ENCODE measurements at regions not wholly inside any gene's neighbourhood (a gene's known extent, or its start where the extent isn't known, plus 50 kb on each side); places are given as distances from the start of the nearest gene placed in this dataset.

GRCh38 chr13:103184413-103184812 lies 118.2 kb upstream of the SLC10A2 start:
- no peak for DNase-seq

GRCh38 chr13:103178986-103179943 lies 113.0 kb upstream of the SLC10A2 start:
- no peak for DNase-seq

GRCh38 chr13:103174966-103175365 lies 108.7 kb upstream of the SLC10A2 start:
- DNase-seq, result no peak

DNA sequence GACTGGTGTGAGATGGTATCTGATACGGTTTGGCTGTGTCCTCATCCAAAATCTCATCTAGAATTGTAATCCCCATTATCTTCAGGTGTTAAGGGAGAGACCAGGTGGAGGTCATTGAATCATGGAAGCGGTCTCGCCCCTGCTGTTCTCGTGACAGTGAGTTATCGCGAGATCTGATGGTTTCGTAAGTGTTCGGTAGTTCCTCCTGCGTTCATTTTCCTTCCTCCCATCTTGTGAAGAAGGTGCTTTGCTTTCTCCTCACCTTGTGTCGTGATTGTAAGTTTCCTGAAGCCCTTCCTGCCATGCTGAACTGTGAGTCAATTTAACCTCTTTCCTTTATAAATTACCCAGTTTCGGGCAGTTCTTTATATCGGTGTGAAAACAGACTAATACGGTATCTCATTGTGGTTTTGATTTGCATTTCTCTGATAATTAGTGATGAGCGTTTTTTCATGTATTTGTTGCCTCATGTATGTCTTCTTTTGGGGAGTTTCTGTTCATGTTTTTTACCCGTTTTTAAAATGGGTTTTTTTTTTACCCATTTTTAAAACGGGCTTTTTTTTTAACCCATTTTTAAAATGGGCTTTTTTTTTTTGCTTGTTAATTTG lies 102.8 kb upstream of the SLC10A2 start:
- no peak for DNase-seq

GRCh38 chr13:103164251-103164650 lies 98.0 kb upstream of the SLC10A2 start:
- no peak for DNase-seq

DNA sequence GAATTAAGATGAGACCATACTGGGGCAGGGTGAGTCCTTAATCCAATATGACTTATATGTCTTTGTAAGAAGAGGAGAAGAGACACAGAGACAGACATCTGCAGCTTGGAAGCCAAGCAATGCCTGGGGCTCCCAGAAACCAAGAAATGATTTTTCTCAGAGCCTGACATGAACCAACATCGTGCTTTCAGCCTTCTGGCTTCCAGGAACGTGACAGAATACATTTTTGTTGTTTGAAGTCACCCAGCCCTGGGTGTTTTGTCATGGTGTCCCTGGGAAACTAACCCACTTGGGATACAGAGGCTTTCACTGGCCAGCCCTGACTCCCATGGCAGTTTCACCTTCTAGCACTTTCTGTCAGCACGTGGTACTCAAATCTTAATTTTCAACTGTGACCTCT lies 95.3 kb upstream of the SLC10A2 start:
- no peak for DNase-seq

DNA sequence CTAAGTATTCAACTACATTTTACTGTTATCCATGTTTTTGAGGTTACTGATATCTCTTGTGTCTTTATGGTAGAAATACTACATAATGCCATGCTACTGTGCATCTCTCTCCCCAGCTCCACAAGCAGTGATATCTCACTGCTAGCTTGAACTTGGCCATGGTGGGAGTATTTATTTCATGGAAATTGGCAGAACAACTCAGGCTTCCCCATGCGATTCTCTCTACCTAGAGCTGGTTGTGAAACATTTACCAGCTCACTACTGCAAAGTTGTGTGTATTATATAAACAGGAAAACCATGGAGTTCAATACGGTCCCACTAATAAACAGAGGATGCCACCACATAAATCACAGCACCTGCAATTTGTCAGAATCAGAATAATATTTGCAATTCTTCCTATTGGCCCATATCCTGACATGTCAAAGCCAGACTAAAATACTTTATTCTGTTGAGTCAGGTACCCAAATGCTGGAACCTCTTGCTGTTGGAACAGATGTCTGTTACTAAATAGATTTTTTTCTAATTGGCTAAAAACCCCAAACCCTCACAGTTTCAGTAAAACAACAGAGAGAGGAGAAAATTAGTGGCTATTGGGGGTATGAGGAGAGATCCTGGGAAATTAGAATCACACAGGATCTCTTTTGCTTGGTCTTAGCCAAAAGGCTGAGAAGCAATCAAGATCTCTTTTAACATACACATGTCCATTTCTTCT lies 91.4 kb upstream of the SLC10A2 start:
- no peak for DNase-seq

DNA sequence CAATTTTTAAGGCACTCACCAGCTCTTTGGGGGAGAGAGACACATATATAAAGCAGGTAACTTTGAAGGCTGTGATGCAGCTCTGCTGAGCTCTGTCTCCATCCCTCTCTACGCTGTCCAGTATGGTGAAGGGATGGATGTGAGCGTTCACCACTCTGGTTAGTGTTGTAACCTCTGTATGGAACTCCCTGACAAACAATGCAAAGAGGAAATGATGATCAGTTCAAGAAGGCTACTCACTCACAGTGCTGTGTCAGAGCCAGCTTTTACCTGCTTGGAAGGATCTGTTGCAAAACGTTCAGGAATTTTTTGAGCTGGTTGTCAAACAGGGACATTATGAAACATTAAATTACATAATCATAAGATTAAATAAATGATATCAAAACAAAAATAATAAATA lies 90.8 kb upstream of the SLC10A2 start:
- DNase-seq, result no peak

GRCh38 chr13:103156346-103156998 lies 90.3 kb upstream of the SLC10A2 start:
- DNase-seq, result no peak

DNA sequence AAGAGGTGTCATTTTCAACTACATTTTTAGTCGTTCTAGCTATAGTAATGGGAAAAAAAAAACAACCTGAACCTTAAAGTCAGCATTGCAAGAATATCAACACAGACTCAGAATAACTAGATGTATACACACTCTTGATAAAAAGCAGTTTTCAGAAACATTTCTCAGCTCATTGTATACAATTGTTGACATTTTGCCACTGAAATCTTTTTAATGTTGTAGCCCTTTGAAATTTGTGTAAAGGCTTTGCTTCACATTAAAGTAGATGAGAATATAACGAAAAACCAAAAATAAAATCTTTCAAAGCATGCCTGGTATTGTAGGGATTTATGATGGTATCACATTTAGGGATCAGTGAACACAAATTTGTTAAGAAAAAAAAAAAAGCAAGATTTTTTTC lies 87.2 kb upstream of the SLC10A2 start:
- DNase-seq, result no peak

- no peak for DNase-seq
Observed at GRCh38 chr13:103147961-103148360, 81.7 kb upstream of the SLC10A2 start.

- no peak for DNase-seq
Observed at GRCh38 chr13:103145442-103145841, 79.2 kb upstream of the SLC10A2 start.

DNA sequence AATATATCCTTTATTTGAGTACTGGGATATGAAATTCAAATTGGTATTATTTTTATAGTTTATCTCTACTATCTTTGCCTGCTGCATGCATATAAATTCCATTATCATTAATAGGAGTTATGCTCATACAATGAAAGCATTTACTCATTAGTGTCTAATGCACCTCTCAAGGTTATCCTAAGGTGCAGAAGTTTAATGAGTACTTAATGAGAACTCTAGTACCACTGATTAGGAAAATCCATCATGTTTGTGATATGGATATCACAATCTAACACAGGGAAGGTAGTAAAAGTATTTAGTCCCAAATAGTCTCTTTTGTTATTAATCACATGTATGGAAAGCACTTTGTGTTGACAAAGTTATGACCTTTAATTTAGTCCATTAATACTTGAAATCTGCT lies 77.2 kb upstream of the SLC10A2 start:
- no peak for DNase-seq

DNA sequence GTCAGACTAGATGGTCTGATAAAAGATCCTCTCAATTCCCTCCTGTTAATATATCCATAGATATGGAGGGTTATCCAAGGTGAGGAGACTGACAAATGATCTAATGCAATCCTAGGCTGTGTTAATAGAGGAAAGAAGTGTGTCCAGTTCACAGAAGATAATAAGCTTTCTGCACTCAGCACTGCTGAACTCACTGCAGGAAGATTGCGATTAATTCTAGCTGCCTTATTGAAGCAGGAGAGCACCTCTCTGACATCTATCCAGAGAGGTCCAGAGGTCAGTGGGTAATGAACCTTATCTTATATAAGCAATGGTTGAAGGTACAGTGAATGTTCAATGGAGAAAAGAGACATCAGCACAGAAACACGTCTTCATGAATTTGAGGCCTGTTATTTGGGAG lies 75.9 kb upstream of the SLC10A2 start:
- no peak for DNase-seq

DNA sequence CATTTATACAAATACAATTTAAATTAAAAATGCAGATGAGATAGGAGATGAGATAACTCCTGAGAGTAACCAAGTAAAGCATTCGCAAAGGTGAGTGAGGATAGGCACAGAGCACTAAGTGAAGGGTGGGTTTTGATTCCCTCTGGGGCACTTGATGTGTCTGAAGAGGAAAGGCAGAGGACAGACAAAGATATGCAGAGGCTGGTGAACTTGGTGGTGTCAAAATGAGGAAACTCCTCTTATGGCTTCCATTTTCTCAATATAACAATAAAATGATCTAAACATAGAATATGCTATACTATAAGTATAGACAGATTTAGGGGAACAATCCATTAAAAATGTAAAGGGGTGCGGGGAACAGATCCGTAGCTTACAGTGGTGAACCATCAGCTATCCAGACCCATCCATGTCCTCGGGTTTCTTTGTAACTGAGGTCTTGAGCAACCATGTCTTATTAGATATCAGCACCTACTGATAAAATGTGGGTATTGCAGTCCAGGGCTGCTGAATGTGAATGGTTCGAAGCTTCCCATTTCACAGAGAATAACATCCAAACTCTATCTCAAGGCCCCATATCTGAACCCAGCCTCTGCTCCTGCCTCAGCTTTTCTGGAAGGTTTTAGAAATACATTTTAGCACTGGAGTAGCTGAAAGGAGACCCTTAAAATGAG lies 73.9 kb upstream of the SLC10A2 start:
- DNase-seq, result peak; percentile 19

DNA sequence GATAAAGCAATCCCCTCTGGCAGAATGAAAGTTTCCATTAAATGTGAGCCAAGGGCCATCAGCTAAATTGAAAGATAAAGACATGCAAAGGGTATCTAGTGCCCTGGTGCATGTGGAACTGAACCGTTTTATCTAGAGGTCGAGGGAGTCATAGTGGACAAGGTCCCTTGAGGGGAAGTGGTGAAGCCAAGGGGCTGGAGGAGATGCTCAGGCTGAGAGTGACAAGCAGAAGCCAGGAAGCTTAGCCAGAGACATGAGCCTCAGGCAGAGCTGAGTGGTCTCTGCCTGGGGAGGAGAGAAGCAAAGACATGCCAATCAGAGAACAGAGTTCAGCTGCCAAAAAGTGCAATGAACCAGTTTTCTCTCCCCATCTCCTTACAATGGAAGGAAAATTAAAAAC lies 68.1 kb upstream of the SLC10A2 start:
- DNase-seq, result no peak

DNA sequence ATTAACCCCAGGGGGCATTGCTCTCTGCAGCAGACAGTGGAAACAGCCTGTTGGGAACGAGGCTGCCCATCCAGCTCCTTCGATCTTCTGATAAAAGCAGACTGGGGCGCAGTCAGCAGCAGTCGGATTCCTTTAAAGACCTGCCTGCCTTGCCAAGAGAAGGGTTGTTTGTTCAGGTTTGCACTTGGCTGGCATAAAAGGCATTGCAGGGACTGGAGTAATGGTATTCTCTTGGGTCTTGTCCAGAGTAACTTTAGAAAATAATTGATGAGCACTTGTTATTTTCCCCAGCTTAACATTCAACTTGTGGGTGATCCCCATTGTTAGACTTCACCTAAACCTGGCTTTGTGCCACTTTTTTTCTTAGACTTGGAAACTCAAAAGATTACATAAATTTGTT lies 67.3 kb upstream of the SLC10A2 start:
- DNase-seq, result no peak

DNA sequence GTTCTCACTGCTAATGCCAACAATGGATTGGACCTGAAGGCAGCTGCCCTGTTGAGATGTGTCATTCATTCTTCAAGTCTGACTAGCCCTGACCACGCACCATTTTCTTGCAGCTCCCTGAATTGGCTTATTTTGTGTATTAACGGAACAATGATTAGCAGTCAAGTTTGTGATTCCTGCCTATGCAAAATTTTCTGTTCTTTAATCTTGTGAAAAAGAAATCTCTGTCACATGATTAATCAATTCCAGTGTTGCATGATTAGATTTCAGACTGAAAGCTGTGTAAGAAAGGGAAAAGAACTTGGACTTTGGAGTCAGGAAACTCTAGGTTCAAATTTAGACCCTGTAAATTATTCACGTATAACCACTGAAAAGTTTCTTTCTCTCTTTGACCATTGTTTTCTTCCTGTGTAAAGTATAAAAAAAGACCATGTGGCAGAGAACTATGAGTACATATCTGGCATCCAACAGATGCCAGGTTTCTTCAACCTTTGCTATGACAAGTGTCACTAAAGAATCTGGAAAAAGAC lies 64.5 kb upstream of the SLC10A2 start:
- DNase-seq, result no peak

GRCh38 chr13:103130146-103130545 lies 63.9 kb upstream of the SLC10A2 start:
- no peak for DNase-seq
